GM21619 (cell line): ENCODE measurements at regions not wholly inside any gene's neighbourhood (a gene's known extent, or its start where the extent isn't known, plus 50 kb on each side); places are given as distances from the start of the nearest gene placed in this dataset.
"Not testable (repeated sequence)": the region's sequence is repeated elsewhere in the genome, so short reads cannot be mapped to it uniquely, and the experiment has no call there.

Experiments
- ATAC-seq: cut with Tn5 transposase; IDR thresholded peaks from one replicate; pipeline ENCODE4 v1.9.1; 2021; ENCODE audit not compliant: unreplicated experiment

DNA sequence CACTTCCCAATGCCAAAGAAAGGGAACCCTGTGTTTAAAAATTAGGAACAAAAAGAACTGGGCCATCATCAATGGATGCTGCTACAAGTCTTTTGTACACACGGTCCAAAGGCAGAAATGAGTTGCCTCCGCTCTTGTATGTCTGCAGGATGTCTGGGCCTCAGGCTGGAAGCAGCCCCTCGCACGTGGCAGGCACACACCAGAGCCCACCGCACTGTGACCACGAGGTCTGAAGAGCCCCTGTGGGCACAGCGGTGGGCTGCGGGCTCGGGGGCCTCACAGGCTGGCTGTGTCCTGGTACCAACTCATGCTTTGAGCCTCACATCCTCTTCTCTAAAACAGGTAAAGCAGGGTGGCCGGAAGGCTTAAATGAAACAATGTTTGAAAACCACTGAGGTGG lies 309.3 kb downstream of the C16orf95 start:
- no peak for ATAC-seq

GRCh38 chr16:87008664-87009063 lies 308.5 kb downstream of the C16orf95 start:
- ATAC-seq, result no peak

- ATAC-seq, result no peak
Measured at GRCh38 chr16:87012954-87013938, 303.9 kb downstream of the C16orf95 start.

DNA sequence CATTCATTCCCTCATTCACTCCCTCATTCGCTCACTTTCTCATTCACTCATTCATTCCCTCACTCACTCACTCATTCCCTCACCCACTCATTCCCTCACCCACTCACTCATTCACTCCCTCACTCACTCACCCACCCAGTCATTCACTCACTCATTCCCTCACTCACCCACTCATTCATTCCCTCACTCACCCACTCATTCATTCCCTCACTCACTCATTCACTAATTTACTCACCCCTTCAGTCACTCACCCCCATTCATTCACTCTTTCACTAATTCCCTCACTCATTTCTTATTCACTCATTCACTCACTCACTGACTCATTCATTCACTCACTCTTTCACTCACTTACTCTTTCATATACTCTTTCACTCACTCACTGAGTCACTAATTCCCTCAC lies 303.1 kb downstream of the C16orf95 start:
- ATAC-seq, result no peak

GRCh38 chr16:87015021-87015420 lies 302.2 kb downstream of the C16orf95 start:
- ATAC-seq, result no peak

DNA sequence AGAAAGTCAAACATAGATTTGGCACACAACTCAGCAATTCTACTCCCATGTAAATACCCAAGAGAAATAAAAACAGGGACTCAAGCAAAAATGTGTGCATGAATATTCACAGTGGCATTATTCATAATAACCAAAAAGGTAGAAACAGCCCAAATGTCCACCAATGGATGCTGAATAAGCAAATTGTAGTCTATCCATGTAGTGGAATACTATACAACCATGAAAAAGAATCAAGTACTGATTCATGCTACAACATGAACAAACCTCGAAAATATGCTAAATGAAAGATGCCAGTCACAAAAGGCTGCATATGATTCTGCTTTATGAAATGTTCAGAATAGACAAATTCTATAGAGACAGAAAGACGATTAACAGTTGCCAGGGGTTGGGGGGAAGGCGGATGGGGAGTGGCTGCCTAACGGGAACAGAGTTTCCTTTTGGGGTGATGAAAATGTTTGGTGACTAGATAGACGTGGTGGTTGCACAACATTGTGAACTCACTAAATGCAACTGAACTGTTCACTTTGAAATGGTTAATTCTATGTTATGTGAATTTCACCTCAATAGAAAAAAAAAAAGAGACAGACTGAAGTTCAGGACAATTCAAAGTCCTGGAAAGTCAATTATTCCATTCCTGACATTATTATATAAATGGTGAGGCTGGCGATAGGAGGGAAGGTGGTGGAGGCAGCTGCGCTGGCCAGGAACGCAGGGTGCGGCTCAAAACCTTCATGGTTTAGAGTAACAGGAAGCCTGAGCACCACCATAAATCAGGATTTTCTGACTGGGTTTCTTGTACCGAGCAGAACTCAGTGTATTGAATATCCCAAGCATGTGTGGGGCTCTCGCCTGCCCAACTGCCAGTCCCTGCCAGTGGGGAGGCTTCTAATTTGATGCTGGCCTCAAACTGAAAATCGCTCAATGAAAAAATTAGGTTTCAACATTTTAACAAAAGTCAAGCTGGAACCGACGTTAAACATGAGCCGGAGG lies 300.9 kb downstream of the C16orf95 start:
- ATAC-seq, result no peak

- ATAC-seq, result no peak
Measured at GRCh38 chr16:87017371-87018012, 299.7 kb downstream of the C16orf95 start.

- no peak for ATAC-seq
Measured at GRCh38 chr16:87025676-87026075, 291.5 kb downstream of the C16orf95 start.

DNA sequence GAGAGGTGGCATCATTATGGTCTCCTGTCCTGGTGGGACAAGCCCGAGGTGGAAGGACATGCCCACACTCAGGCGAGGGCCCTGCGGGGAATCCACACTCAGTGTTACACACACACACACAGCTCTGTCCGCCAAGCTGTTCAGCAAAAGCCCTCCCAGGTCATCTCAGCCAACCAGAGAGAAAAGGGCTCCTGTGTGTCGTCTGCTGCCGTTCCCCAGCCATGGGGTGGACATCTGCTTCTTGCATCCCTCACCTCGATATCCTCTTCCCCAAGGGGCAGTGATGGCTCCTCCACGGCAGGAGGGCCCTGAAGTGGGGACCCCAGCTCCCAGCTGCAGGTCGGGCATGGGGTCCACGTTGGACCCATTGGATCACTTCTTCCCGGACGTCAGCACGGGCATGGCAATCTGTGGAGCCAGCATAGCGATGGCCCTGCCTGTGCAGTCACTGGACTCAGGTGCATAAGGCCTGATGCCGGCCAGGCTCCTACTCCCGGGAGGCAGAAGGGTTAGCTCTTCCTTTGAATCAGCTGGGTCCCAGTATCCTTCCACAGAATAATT lies 290.1 kb downstream of the C16orf95 start:
- no peak for ATAC-seq

GRCh38 chr16:87028481-87029320 lies 288.5 kb downstream of the C16orf95 start:
- no peak for ATAC-seq

GRCh38 chr16:87032554-87032953 lies 284.6 kb downstream of the C16orf95 start:
- no peak for ATAC-seq

DNA sequence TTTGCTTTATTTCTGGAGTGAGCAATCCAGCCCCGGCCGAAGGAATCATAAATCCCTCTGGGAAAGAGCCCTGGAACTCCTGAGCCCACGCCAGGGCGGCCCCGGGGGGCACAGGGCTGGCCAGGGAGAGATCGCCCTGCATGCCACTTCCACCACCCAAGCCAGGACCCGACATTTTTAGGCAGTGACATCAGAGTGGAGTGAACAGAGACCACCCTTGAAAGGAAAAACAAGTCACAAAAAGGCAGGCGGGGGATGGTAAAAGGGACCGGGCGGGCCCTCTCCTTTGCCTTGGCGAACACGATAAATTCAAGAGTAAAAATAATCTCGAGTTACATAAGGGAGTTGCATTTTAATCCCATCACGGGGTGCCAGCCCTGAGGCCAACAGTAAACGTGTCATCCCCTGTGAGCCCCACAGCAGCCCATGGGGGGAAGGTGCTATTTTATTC lies 284.1 kb downstream of the C16orf95 start:
- no peak for ATAC-seq

- ATAC-seq, result no peak
Measured at GRCh38 chr16:87033541-87034300, 283.5 kb downstream of the C16orf95 start.

DNA sequence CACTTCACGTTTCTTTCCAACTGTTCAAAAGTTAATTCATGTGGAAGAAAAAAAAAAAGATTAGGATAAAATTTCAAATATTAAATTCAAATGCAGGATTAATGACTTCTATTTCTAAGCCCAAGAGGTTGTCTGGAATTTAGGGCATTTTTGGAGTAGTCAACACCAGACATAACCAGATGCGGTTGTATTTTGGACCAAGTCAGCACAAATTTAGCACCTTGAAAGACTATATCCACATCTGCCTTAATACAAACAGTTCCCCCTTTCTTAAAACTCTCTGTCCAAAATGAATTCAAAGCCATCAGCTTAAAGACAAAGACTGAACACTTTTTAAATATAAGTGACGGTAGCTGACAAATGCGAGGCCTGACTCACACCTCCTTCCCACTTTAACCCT lies 282.9 kb downstream of the C16orf95 start:
- no peak for ATAC-seq

- ATAC-seq, result no peak
Measured at GRCh38 chr16:87035053-87035452, 282.1 kb downstream of the C16orf95 start.

- ATAC-seq, result no peak
Measured at GRCh38 chr16:87037012-87037411, 280.2 kb downstream of the C16orf95 start.

DNA sequence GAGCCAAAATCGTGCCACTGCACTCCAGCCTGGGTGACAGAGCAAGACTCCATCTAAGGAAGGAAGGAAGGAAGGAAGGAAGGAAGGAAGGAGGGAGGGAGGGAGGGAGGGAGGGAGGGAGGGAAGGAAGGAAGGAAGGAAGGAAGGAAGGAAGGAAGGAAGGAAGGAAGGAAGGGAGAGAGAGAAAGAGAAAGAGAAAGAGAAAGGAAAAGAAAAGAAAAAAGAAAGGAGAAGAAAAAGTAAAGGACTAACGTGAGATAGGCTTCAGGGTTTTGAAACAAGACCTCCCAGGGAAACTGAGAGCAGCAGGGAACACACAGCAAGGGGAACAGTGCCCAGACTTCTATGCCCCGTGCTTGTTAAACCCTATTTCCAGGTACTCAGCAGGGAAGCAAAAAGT lies 278.7 kb downstream of the C16orf95 start:
- not testable (repeated sequence) for ATAC-seq

DNA sequence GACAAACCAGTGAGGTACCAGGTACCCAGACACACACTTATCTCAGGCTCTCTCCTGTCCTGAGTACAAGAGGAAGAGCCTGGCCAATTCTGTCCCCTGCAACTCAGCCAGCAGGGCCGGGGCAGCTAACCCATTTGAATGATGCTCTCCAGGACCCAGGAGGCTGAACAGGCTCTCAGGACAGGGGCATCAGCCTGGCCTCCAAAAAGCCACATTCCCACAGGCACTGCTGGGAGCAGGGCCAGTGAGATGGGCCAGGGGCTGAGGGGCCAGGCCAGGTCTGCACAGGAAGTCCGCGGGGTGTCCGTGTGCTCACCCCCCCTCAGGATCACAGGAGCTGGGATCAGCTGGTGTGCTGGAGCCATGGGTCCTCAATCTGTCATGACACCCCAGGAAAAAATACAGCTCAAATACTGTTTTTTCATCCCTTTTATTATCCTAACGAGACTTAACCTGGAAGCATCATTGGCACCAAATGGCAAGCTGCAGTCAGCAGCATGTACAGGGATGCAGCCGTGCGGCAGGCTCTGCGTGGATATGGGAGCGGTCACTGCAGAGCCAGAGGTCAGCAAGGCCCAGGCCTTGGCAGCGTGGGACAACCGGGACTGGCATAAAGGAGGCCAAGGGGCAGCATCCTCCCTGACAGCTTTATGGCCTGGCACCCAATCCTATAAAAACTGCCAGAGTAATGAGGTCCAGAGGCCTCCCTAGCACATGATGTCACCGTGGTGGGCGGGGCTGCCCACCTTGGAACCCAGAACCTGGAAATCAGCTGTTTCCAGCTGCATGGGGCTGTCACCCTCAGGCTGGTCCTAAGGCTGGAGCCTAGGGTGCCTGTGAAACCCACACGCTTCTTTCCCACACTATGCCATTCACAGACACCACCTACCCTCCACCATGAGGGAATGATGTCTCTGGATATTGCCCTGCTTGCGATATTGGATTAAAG lies 276.7 kb downstream of the C16orf95 start:
- ATAC-seq, result no peak
